ENCODE measurements at regions not wholly inside any gene's neighbourhood (a gene's known extent, or its start where the extent isn't known, plus 50 kb on each side); places are given as distances from the start of the nearest gene placed in this dataset.

GRCh38 chr6:93817937-93818336 lies 398.6 kb upstream of the EPHA7 start:
- no peak for DNase-seq
- H3K36me3 ChIP-seq (replicated peaks in 1 of 2), result no peaks in the 10 kb centered on the region
- no peak for TF ChIP-seq POLR2A (IDR thresholded peaks at IDR 0.05)
- TF ChIP-seq, protein P1, sequence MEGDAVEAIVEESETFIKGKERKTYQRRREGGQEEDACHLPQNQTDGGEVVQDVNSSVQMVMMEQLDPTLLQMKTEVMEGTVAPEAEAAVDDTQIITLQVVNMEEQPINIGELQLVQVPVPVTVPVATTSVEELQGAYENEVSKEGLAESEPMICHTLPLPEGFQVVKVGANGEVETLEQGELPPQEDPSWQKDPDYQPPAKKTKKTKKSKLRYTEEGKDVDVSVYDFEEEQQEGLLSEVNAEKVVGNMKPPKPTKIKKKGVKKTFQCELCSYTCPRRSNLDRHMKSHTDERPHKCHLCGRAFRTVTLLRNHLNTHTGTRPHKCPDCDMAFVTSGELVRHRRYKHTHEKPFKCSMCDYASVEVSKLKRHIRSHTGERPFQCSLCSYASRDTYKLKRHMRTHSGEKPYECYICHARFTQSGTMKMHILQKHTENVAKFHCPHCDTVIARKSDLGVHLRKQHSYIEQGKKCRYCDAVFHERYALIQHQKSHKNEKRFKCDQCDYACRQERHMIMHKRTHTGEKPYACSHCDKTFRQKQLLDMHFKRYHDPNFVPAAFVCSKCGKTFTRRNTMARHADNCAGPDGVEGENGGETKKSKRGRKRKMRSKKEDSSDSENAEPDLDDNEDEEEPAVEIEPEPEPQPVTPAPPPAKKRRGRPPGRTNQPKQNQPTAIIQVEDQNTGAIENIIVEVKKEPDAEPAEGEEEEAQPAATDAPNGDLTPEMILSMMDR (IDR thresholded peaks at IDR 0.05), result no peak
- no peaks in the 10 kb centered on the region for H3K4me1 ChIP-seq (replicated peaks in 1 of 2)
- H3K27ac ChIP-seq, result no peak overlapping the region
- intact Hi-C loops (cut with DNase I), result no loop called here
- no peak overlapping the region for H3K4me3 ChIP-seq
- no peaks in the 10 kb centered on the region for H3K27me3 ChIP-seq
- H3K9me3 ChIP-seq (replicated peaks in 1 of 3), result no peaks in the 10 kb centered on the region

DNA sequence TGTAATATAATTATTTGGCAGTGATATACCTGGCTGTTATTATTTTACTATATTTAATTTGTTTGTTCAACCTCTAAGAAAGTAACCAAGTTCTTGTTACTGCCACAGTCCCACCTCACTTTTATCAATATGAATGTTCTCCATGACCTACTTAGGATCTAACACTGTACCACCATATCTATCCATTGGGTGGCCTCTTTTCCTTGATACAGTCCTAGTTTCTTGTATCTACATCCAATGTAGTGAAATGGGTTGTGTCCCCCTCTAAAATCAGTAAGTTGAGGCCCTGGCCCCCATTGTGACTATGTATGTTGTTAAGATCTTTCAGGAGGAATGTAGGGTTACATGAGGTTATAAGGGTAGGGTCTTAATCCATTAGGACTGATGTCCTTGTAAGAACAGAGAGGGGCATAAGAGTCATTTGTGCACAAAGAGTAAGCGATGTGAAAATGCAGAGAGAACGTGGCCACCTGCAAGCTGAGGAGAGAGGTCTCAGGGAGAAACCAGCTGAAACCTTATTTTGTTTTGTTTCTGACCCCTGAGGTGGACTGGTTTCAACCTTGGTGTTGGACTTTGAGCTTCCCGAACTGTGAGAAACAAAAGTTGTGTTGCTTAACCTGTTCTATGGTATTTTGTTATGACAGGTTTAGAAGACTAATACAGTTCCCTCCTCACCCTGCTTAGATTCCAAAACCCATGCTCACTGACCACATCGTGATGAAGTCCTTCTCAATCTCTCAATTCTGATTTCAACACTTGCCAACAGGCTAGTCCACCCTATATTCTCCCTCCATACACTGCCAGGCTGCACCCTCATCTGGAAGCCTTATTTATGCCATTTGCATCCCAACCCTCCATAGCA lies 387.3 kb upstream of the EPHA7 start:
- no peak overlapping the region for H3K4me3 ChIP-seq
- no peak for DNase-seq
- H3K36me3 ChIP-seq (replicated peaks in 1 of 2), result no peaks in the 10 kb centered on the region
- H3K27ac ChIP-seq, result no peak overlapping the region
- WGBS, 4 donors, result 76 to 87% (median 78%) methylated on average over 4 of the region's 4 CpGs
- no peaks in the 10 kb centered on the region for H3K27me3 ChIP-seq
- intact Hi-C loops (cut with DNase I), result no loop called here
- TF ChIP-seq, protein P1 (IDR thresholded peaks at IDR 0.05), result no peak
- no peak for TF ChIP-seq POLR2A (IDR thresholded peaks at IDR 0.05)
- H3K4me1 ChIP-seq (replicated peaks in 1 of 2), result no peaks in the 10 kb centered on the region
- H3K9me3 ChIP-seq (replicated peaks in 1 of 3), result no peaks in the 10 kb centered on the region

DNA sequence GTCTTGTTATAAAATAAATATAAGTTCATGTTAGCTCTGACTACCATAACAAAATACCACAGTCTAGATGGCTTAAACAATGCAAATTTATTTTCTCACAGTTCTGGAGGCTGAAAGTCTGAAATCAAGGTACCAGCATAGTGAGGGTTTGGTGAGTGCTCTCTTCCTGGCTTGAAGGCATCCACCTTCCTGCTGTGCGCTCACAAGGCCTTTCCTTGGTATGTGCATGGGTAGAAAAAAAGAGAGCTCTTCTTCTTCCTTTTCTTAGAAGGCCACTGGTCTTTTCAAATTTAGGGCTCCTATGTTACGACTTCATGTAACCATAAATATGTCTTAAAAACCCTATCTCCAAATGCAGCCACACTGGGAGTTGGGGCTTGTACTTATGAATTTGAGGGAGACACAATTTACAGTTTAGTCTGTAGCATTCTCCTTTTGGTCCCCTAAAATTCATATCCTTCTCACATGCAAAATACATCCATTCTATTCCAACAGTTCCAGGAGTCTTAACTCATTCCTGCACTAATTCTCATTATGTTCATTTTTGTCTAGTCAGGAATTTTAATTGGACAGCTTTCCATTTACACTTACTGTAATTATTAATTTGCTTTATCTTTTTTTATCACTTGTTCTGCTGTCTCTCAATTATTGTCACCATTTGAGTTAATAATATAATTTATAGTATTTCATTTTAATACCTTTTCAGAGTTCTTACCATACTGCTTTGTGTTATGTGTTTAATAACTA lies 381.9 kb upstream of the EPHA7 start:
- Histone ChIP-seq H3K27me3 (no peaks in the 10 kb centered on the region), H3K27ac (no peak overlapping the region), H3K4me1 (replicated peaks in 1 of 2) (no peaks in the 10 kb centered on the region), H3K9me3 (replicated peaks in 1 of 3) (no peaks in the 10 kb centered on the region), H3K36me3 (replicated peaks in 1 of 2) (no peaks in the 10 kb centered on the region), H3K4me3 (no peak overlapping the region)
- TF ChIP-seq, protein P1 (IDR thresholded peaks at IDR 0.05), result no peak
- no peak for TF ChIP-seq POLR2A (IDR thresholded peaks at IDR 0.05)
- no peak for DNase-seq
- intact Hi-C loops (cut with DNase I), result no loop called here
- 79 to 91% (median 83%) methylated on average over 2 of the region's 2 CpGs for WGBS, 4 donors

DNA sequence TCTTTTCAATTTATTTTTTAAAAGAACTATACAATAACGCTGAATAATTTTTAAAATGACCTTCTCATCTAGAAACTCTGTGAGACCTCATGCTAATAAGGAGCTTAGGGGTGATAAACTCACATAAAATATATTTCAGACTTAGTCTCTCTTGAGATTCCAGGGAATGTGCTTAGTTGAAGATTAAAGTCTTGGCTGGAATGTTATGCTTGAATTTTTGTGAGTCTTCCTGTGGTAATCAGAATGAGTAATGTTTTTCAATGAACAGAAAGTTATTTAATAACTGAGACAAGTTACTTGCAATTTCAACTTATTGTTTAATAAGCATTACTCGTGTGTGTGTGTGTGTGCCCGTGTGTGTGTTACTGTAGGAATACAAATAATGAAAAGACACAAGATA lies 379.9 kb upstream of the EPHA7 start:
- DNase-seq, result no peak
- H3K27me3 ChIP-seq, result no peaks in the 10 kb centered on the region
- no peak overlapping the region for H3K4me3 ChIP-seq
- 42 to 55% (median 53%) methylated on average over 3 of the region's 3 CpGs for WGBS, 4 donors
- no peaks in the 10 kb centered on the region for H3K9me3 ChIP-seq (replicated peaks in 1 of 3)
- H3K4me1 ChIP-seq (replicated peaks in 1 of 2), result no peaks in the 10 kb centered on the region
- no peak for TF ChIP-seq POLR2A (IDR thresholded peaks at IDR 0.05)
- TF ChIP-seq, protein P1 (IDR thresholded peaks at IDR 0.05), result no peak
- no peaks in the 10 kb centered on the region for H3K36me3 ChIP-seq (replicated peaks in 1 of 2)
- intact Hi-C loops (cut with DNase I), result no loop called here
- no peak overlapping the region for H3K27ac ChIP-seq

Data from adrenal gland (tissue), 9 donors.